ENCODE measurements at regions not wholly inside any gene's neighbourhood (a gene's known extent, or its start where the extent isn't known, plus 50 kb on each side); places are given as distances from the start of the nearest gene placed in this dataset.
"Not testable (repeated sequence)": the region's sequence is repeated elsewhere in the genome, so short reads cannot be mapped to it uniquely, and the experiment has no call there.

GRCh38 chr9:39463696-39464095, 108.2 kb downstream of the SPATA31A1 start:
- DNase-seq (ENCODE audit: insufficient read length, low spot score); FAIRE-seq: not testable (repeated sequence)

GRCh38 chr9:39464122-39464777, 108.8 kb downstream of the SPATA31A1 start:
- not testable (repeated sequence) for FAIRE-seq; DNase-seq (ENCODE audit: insufficient read length, low spot score)

GRCh38 chr9:39474499-39474898, 119.0 kb downstream of the SPATA31A1 start:
- not testable (repeated sequence) for FAIRE-seq

GRCh38 chr9:39483073-39483472, 127.6 kb downstream of the SPATA31A1 start:
- not testable (repeated sequence) for DNase-seq (ENCODE audit: insufficient read length, low spot score)

More at GRCh38 chr9:39474499-39474898, 119.0 kb downstream of the SPATA31A1 start:
- not testable (repeated sequence) for DNase-seq (ENCODE audit: insufficient read length, low spot score)

GRCh38 chr9:39483880-39484279, 128.4 kb downstream of the SPATA31A1 start:
- DNase-seq (ENCODE audit: insufficient read length, low spot score); FAIRE-seq: not testable (repeated sequence)

More at GRCh38 chr9:39483073-39483472, 127.6 kb downstream of the SPATA31A1 start:
- FAIRE-seq, result not testable (repeated sequence)

- DNase-seq (ENCODE audit: insufficient read length, low spot score); FAIRE-seq: not testable (repeated sequence)
Observed at GRCh38 chr9:39484292-39484691, 128.8 kb downstream of the SPATA31A1 start.

GRCh38 chr9:39487477-39487876, 132.0 kb downstream of the SPATA31A1 start:
- not testable (repeated sequence) for FAIRE-seq; DNase-seq (ENCODE audit: insufficient read length, low spot score)

- FAIRE-seq, result not testable (repeated sequence)
Observed at GRCh38 chr9:39496248-39496647, 140.8 kb downstream of the SPATA31A1 start.

GRCh38 chr9:39503178-39503577, 147.7 kb downstream of the SPATA31A1 start:
- DNase-seq (ENCODE audit: insufficient read length, low spot score); FAIRE-seq: not testable (repeated sequence)

More at GRCh38 chr9:39496248-39496647, 140.8 kb downstream of the SPATA31A1 start:
- not testable (repeated sequence) for DNase-seq (ENCODE audit: insufficient read length, low spot score)

GRCh38 chr9:39527387-39528029, 172.0 kb downstream of the SPATA31A1 start:
- FAIRE-seq; DNase-seq (ENCODE audit: insufficient read length, low spot score): not testable (repeated sequence)

- FAIRE-seq; DNase-seq (ENCODE audit: insufficient read length, low spot score): not testable (repeated sequence)
Observed at GRCh38 chr9:39532597-39532996, 177.1 kb downstream of the SPATA31A1 start.

GRCh38 chr9:39533001-39533762, 177.7 kb downstream of the SPATA31A1 start:
- not testable (repeated sequence) for FAIRE-seq; DNase-seq (ENCODE audit: insufficient read length, low spot score)

- not testable (repeated sequence) for FAIRE-seq; DNase-seq (ENCODE audit: insufficient read length, low spot score)
Observed at GRCh38 chr9:39533763-39534548, 178.5 kb downstream of the SPATA31A1 start.

- not testable (repeated sequence) for FAIRE-seq; DNase-seq (ENCODE audit: insufficient read length, low spot score)
Observed at GRCh38 chr9:39534897-39535296, 179.4 kb downstream of the SPATA31A1 start.

- DNase-seq (ENCODE audit: insufficient read length, low spot score); FAIRE-seq: not testable (repeated sequence)
Observed at GRCh38 chr9:39542157-39542556, 186.7 kb downstream of the SPATA31A1 start.

GRCh38 chr9:39545079-39545478, 189.6 kb downstream of the SPATA31A1 start:
- FAIRE-seq; DNase-seq (ENCODE audit: insufficient read length, low spot score): not testable (repeated sequence)

GRCh38 chr9:39550573-39550972, 195.1 kb downstream of the SPATA31A1 start:
- DNase-seq (ENCODE audit: insufficient read length, low spot score); FAIRE-seq: not testable (repeated sequence)

- FAIRE-seq; DNase-seq (ENCODE audit: insufficient read length, low spot score): not testable (repeated sequence)
Observed at GRCh38 chr9:39551544-39551943, 196.1 kb downstream of the SPATA31A1 start.

GRCh38 chr9:39552242-39552881, 196.9 kb downstream of the SPATA31A1 start:
- not testable (repeated sequence) for FAIRE-seq; DNase-seq (ENCODE audit: insufficient read length, low spot score)
